Endodermal cell (in vitro differentiated cells): ENCODE measurements at regions not wholly inside any gene's neighbourhood (a gene's known extent, or its start where the extent isn't known, plus 50 kb on each side); places are given as distances from the start of the nearest gene placed in this dataset.

Experiments
- DNase-seq: peaks from one replicate; pipeline ENCODE4 v3.0.0-alpha.2; 2017
- H3K27ac ChIP-seq: 2 replicates; pipeline ENCODE4 v1.5.1; 2013; ENCODE audit warnings: mild to moderate bottlenecking, low read depth, low read length, moderate library complexity
- H3K27me3 ChIP-seq: 2 replicates; pipeline ENCODE4 v1.6.1; 2013; ENCODE audit warnings: mild to moderate bottlenecking, low read length, moderate library complexity; ENCODE audit not compliant: insufficient read depth, control insufficient read depth, poor library complexity, severe bottlenecking
- H3K36me3 ChIP-seq: 2 replicates; pipeline ENCODE4 v1.7.0; 2013; ENCODE audit warnings: mild to moderate bottlenecking, low read length, moderate library complexity; ENCODE audit not compliant: control insufficient read depth, insufficient read depth
- H3K4me1 ChIP-seq: one replicate; pipeline ENCODE4 v1.7.0; 2013; ENCODE audit warnings: low read length; ENCODE audit not compliant: control insufficient read depth, insufficient read depth
- H3K4me3 ChIP-seq: 2 replicates; pipeline ENCODE4 v1.5.1; 2013; ENCODE audit warnings: mild to moderate bottlenecking, low read length, moderate library complexity
- H3K9ac ChIP-seq: 2 replicates; pipeline ENCODE4 v1.6.1; 2013; ENCODE audit warnings: mild to moderate bottlenecking, low read length, moderate library complexity; ENCODE audit not compliant: poor library complexity, severe bottlenecking; ENCODE audit errors: extremely low read depth
- H3K9me3 ChIP-seq: 2 replicates; pipeline ENCODE4 v1.6.1; 2013; ENCODE audit warnings: mild to moderate bottlenecking, low read length, moderate library complexity; ENCODE audit not compliant: control insufficient read depth
- H3K27ac Mint-ChIP-seq: 2 replicates; pipeline ENCODE4 v1.8.0; 2020; ENCODE audit warnings: mixed read lengths
- H3K27me3 Mint-ChIP-seq: 2 replicates; pipeline ENCODE4 v1.8.0; 2021; ENCODE audit warnings: mild to moderate bottlenecking, mixed read lengths; ENCODE audit not compliant: insufficient read depth
- H3K36me3 Mint-ChIP-seq: 2 replicates; pipeline ENCODE4 v1.8.0; 2020; ENCODE audit warnings: low read depth, mixed read lengths
- H3K4me1 Mint-ChIP-seq: 2 replicates; pipeline ENCODE4 v1.8.0; 2020; ENCODE audit warnings: mixed read lengths
- H3K4me3 Mint-ChIP-seq: 2 replicates; pipeline ENCODE4 v1.8.0; 2020; ENCODE audit warnings: mild to moderate bottlenecking, moderate library complexity, mixed read lengths
- H3K9me3 Mint-ChIP-seq: 2 replicates; pipeline ENCODE4 v1.8.0; 2020; ENCODE audit warnings: mild to moderate bottlenecking, mixed read lengths
- CTCF ChIP-seq: fragments of 200-600 bp; sonication (generic); conservative IDR thresholded peaks from 2 replicates; pipeline ENCODE4 v1.5.0; 2021; ENCODE audit warnings: antibody characterized with exemption, mild to moderate bottlenecking
- WGBS, 2 experiments: methylation state at CpG; one replicate each; pipeline versions ENCODE4 v1.1.5 to v1.1.7; 2013; ENCODE audit warnings: missing lambda C conversion rate in 2 of 2, mixed read lengths in 1 of 2; ENCODE audit not compliant: insufficient coverage in 1 of 2, insufficient read length in 1 of 2; 5-methylcytosine and 5-hydroxymethylcytosine counted together

GRCh38 chr9:80082213-80082612 is 510.4 kb downstream of the TLE4 start:
- Mint-ChIP-seq H3K27me3 (peaks cover 3% of the 10 kb centered on the region), H3K4me3 (no peak overlapping the region), H3K27ac (no peak overlapping the region), H3K9me3 (peaks cover 5% of the 10 kb centered on the region), H3K36me3 (peaks cover 4% of the 10 kb centered on the region), H3K4me1 (peaks cover 4% of the 10 kb centered on the region)
- Histone ChIP-seq H3K4me1 (no peaks in the 10 kb centered on the region), H3K4me3 (no peak overlapping the region), H3K27me3 (peaks cover under 1% of the 10 kb centered on the region), H3K36me3 (no peaks in the 10 kb centered on the region), H3K9me3 (no peaks in the 10 kb centered on the region), H3K9ac (no peak overlapping the region), H3K27ac (no peak overlapping the region)
- no peak for DNase-seq
- TF ChIP-seq CTCF = no peak
- WGBS, 2 experiments = 86 to 93% methylated on average over 2 of the region's 2 CpGs

- Histone ChIP-seq H3K27ac (no peak overlapping the region), H3K4me3 (no peak overlapping the region), H3K36me3 (no peaks in the 10 kb centered on the region), H3K4me1 (no peaks in the 10 kb centered on the region), H3K9me3 (no peaks in the 10 kb centered on the region), H3K27me3 (no peaks in the 10 kb centered on the region), H3K9ac (no peak overlapping the region)
- no peak for DNase-seq
- H3K27ac Mint-ChIP-seq = no peak overlapping the region
- peaks cover 4% of the 10 kb centered on the region for H3K4me1 Mint-ChIP-seq
- peaks cover 9% of the 10 kb centered on the region for H3K27me3 Mint-ChIP-seq
- H3K4me3 Mint-ChIP-seq = no peak overlapping the region
- H3K9me3 Mint-ChIP-seq = peaks cover 5% of the 10 kb centered on the region
- 83 to 86% methylated on average over 1 of the region's 1 CpG for WGBS, 2 experiments
- peaks cover 4% of the 10 kb centered on the region for H3K36me3 Mint-ChIP-seq
- no peak for TF ChIP-seq CTCF
Observed at GRCh38 chr9:80078826-80079225, 507.1 kb downstream of the TLE4 start.

GRCh38 chr9:80077059-80077458 is 505.3 kb downstream of the TLE4 start:
- TF ChIP-seq CTCF = no peak

More at GRCh38 chr9:80077059-80077458, 505.3 kb downstream of the TLE4 start:
- Histone ChIP-seq H3K9me3 (no peaks in the 10 kb centered on the region), H3K27me3 (peaks cover 4% of the 10 kb centered on the region), H3K27ac (no peak overlapping the region), H3K9ac (no peak overlapping the region), H3K4me1 (no peaks in the 10 kb centered on the region), H3K36me3 (no peaks in the 10 kb centered on the region), H3K4me3 (no peak overlapping the region)
- no peak for DNase-seq
- H3K27me3 Mint-ChIP-seq = peaks cover 20% of the 10 kb centered on the region
- peaks cover 4% of the 10 kb centered on the region for H3K4me1 Mint-ChIP-seq
- no peak overlapping the region for H3K27ac Mint-ChIP-seq
- peaks cover 5% of the 10 kb centered on the region for H3K9me3 Mint-ChIP-seq
- peaks cover 4% of the 10 kb centered on the region for H3K36me3 Mint-ChIP-seq
- H3K4me3 Mint-ChIP-seq = no peak overlapping the region
- 93 to 95% methylated on average over 2 to 3 of the region's 3 CpGs for WGBS, 2 experiments
